ENCODE measurements at regions not wholly inside any gene's neighbourhood (a gene's known extent, or its start where the extent isn't known, plus 50 kb on each side); places are given as distances from the start of the nearest gene placed in this dataset.

DNA sequence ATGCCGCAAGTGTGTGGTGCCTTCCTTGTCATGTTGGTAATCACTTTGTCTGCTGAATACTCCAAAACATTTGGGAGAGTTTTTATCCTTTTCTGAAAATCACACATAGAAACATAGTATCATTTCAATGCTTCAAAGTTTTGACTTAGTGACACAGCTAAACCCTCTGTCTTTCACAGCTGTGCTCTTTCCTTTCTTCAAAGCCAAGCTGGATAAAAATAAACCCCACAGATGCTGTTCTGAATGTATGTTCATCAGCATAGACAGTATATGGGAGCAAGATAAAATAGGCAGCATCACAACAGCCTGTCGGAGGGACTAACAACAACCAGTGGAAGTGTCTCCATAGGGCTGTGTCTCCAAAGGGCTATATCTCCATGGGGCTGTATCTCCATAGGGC lies 331.3 kb upstream of the DCC start:
- RAD21 ChIA-PET (ENCODE audit: unreplicated experiment), result no interaction called here

More for the DNA sequence above, 331.3 kb upstream of the DCC start:
- WGBS (ENCODE audit: insufficient coverage, insufficient replicate concordance, low lambda C conversion rate, missing lambda C conversion rate), result 78% methylated on average over 2 of the region's 2 CpGs
- no peaks in the 10 kb centered on the region for H3K9me3 ChIP-seq (replicated peaks; ENCODE audit: control insufficient read depth, insufficient read depth, low read length)
- FAIRE-seq (no peak), DNase-seq (ENCODE audit: low read depth, low spot score) (no peak), ATAC-seq (no peak)
- intact Hi-C loops (cut with micrococcal nuclease; ENCODE audit: unreplicated experiment) (no loop called here), in situ Hi-C loops (cut with MboI) (no loop called here)
- no peak overlapping the region for H3K4me2 ChIP-seq (ENCODE audit: control insufficient read depth, insufficient read depth)
- no peak overlapping the region for H3K4me3 ChIP-seq
- SMC1A ChIA-PET (ENCODE audit: uncharacterized antibody, unreplicated experiment), result interaction anchor here (1.2 to 1.6 kb wide), 2 partner anchors 17 to 37 kb away, joined by 3 read pairs; no protein-coding TSS in a partner anchor
- H3K27me3 ChIP-seq (replicated peaks in 1 of 2; ENCODE audit: control insufficient read depth in 2 of 2, insufficient read depth in 2 of 2, low read length in 1 of 2), result no peaks in the 10 kb centered on the region
- no peaks in the 10 kb centered on the region for H4K20me1 ChIP-seq (ENCODE audit: control insufficient read depth, insufficient read depth)
- H3K4me1 ChIP-seq (ENCODE audit: control insufficient read depth, insufficient read depth, low read length), result no peaks in the 10 kb centered on the region
- H3K9ac ChIP-seq (ENCODE audit: control insufficient read depth, insufficient read depth, low read length), result no peak overlapping the region
- CTCF ChIA-PET, result no interaction called here
- no peak overlapping the region for H2AFZ ChIP-seq (ENCODE audit: control insufficient read depth, low read depth, low read length)
- no peaks in the 10 kb centered on the region for H3K36me3 ChIP-seq (ENCODE audit: control insufficient read depth in 2 of 2, insufficient read depth in 2 of 2, low read length in 1 of 2)
- H3K79me2 ChIP-seq (ENCODE audit: control insufficient read depth, insufficient read depth, low read length), result no peaks in the 10 kb centered on the region
- no peak overlapping the region for H3K27ac ChIP-seq (ENCODE audit: control insufficient read depth, insufficient read depth)
- TF ChIP-seq POU2F2 (IDR thresholded peaks at IDR 0.05; ENCODE audit: borderline replicate concordance, low read depth, low read length), result no peak
- TF ChIP-seq NKRF (conservative IDR thresholded peaks at IDR 0.05), result no peak
- TF ChIP-seq NR2C2 (IDR thresholded peaks at IDR 0.05; ENCODE audit: borderline replicate concordance, control insufficient read depth, insufficient read length, low read depth), result no peak
- TF ChIP-seq TCF3 (IDR thresholded peaks at IDR 0.05; ENCODE audit: borderline replicate concordance, insufficient read depth, low read depth, low read length), result no peak
- no peak for TF ChIP-seq PML (IDR thresholded peaks at IDR 0.05; ENCODE audit: low read length)
- no peak for TF ChIP-seq BMI1 (IDR thresholded peaks at IDR 0.05; ENCODE audit: borderline replicate concordance)
- TF ChIP-seq, protein P1, sequence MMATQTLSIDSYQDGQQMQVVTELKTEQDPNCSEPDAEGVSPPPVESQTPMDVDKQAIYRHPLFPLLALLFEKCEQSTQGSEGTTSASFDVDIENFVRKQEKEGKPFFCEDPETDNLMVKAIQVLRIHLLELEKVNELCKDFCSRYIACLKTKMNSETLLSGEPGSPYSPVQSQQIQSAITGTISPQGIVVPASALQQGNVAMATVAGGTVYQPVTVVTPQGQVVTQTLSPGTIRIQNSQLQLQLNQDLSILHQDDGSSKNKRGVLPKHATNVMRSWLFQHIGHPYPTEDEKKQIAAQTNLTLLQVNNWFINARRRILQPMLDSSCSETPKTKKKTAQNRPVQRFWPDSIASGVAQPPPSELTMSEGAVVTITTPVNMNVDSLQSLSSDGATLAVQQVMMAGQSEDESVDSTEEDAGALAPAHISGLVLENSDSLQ (IDR thresholded peaks at IDR 0.05), result no peak
- no TSS peak for BruUV-seq (replicated peaks)
- POLR2A ChIA-PET, result no interaction called here

All from GM12878 (cell line).